ENCODE measurements at regions not wholly inside any gene's neighbourhood (a gene's known extent, or its start where the extent isn't known, plus 50 kb on each side); places are given as distances from the start of the nearest gene placed in this dataset.
A peak's percentile ranks its signal among the peaks of the same experiment; 100 is the strongest.

- Histone ChIP-seq H3K27ac (ENCODE audit: insufficient read depth, low read depth, low read length, poor library complexity, severe bottlenecking) (no peak overlapping the region), H3K9me3 (ENCODE audit: control insufficient read depth, low read length) (peaks cover 5% of the 10 kb centered on the region), H3K27me3 (ENCODE audit: control insufficient read depth, insufficient read depth, low read length, poor library complexity, severe bottlenecking) (no peaks in the 10 kb centered on the region), H3K4me1 (ENCODE audit: control insufficient read depth, insufficient read depth, low read length) (no peaks in the 10 kb centered on the region), H3K4me3 (ENCODE audit: insufficient read depth, low read depth, low read length) (no peak overlapping the region), H3K36me3 (ENCODE audit: control insufficient read depth, insufficient read depth, low read length) (peaks cover 2% of the 10 kb centered on the region)
- 89 to 94% methylated on average over 2 of the region's 2 CpGs for WGBS, 2 experiments
Observed at GRCh38 chr11:15526032-15526431, 411.3 kb downstream of the INSC start.

GRCh38 chr11:15526859-15527450 lies 412.2 kb downstream of the INSC start:
- 50% methylated on average over 1 of the region's 2 CpGs; no CpG with 5 or more reads in 1 of the 2 experiments for WGBS, 2 experiments
- Histone ChIP-seq H3K4me1 (ENCODE audit: control insufficient read depth, insufficient read depth, low read length) (no peaks in the 10 kb centered on the region), H3K4me3 (ENCODE audit: insufficient read depth, low read depth, low read length) (no peak overlapping the region), H3K36me3 (ENCODE audit: control insufficient read depth, insufficient read depth, low read length) (peaks cover 2% of the 10 kb centered on the region), H3K27ac (ENCODE audit: insufficient read depth, low read depth, low read length, poor library complexity, severe bottlenecking) (no peak overlapping the region), H3K9me3 (ENCODE audit: control insufficient read depth, low read length) (peaks cover 5% of the 10 kb centered on the region), H3K27me3 (ENCODE audit: control insufficient read depth, insufficient read depth, low read length, poor library complexity, severe bottlenecking) (no peaks in the 10 kb centered on the region)

GRCh38 chr11:15532432-15532831 lies 417.7 kb downstream of the INSC start:
- Histone ChIP-seq H3K36me3 (ENCODE audit: control insufficient read depth, insufficient read depth, low read length) (no peaks in the 10 kb centered on the region), H3K27ac (ENCODE audit: insufficient read depth, low read depth, low read length, poor library complexity, severe bottlenecking) (no peak overlapping the region), H3K27me3 (ENCODE audit: control insufficient read depth, insufficient read depth, low read length, poor library complexity, severe bottlenecking) (no peaks in the 10 kb centered on the region), H3K4me1 (ENCODE audit: control insufficient read depth, insufficient read depth, low read length) (no peaks in the 10 kb centered on the region), H3K4me3 (ENCODE audit: insufficient read depth, low read depth, low read length) (no peak overlapping the region), H3K9me3 (ENCODE audit: control insufficient read depth, low read length) (no peaks in the 10 kb centered on the region)
- 85 to 96% methylated on average over 3 of the region's 4 CpGs for WGBS, 2 experiments

DNA sequence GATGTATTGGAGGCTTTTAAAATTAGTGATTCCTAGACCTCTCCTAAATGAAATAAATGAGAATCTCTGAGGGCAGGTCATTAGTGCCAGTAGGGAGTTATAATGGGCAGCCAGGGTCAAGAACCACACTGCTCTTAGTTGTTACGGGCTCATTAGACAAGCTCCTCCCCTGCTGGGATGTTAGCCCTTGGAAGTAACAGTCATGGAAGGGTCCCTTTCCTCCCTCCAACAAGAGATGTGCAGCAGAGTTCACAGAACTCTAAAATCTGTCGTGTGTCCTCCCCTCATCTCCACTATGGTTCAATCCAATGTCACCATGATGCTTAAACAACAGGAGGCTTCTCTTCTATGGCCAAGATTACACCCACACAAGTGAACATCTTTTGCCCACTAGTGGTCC lies 419.5 kb downstream of the INSC start:
- no peak overlapping the region for H3K4me3 ChIP-seq (ENCODE audit: insufficient read depth, low read depth, low read length)
- no peaks in the 10 kb centered on the region for H3K9me3 ChIP-seq (ENCODE audit: control insufficient read depth, low read length)
- H3K36me3 ChIP-seq (ENCODE audit: control insufficient read depth, insufficient read depth, low read length): no peaks in the 10 kb centered on the region
- no peak overlapping the region for H3K27ac ChIP-seq (ENCODE audit: insufficient read depth, low read depth, low read length, poor library complexity, severe bottlenecking)
- 90 to 94% methylated on average over 2 of the region's 2 CpGs for WGBS, 2 experiments
- H3K4me1 ChIP-seq (ENCODE audit: control insufficient read depth, insufficient read depth, low read length): no peaks in the 10 kb centered on the region
- H3K27me3 ChIP-seq (ENCODE audit: control insufficient read depth, insufficient read depth, low read length, poor library complexity, severe bottlenecking): no peaks in the 10 kb centered on the region

DNA sequence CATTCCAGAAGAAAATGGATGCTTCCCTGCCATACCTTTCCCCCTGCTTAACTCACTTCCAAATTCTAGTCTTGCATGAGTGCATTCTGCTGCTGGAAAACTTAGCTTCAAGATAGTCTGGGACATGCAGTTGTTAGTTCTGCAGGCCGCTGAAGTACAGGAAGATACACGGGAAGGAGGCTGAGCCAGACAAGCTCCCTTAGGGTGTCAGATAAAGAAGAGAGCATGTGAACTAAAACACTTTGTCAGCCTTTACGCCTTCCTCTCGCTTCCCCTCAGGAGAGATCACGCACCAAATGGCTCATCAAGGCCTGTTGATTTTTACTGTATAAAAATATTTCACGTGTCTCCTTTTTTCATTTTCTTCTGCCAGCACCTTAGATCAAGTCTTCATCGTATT lies 420.7 kb downstream of the INSC start:
- H3K27ac ChIP-seq (ENCODE audit: insufficient read depth, low read depth, low read length, poor library complexity, severe bottlenecking): no peak overlapping the region
- no peaks in the 10 kb centered on the region for H3K36me3 ChIP-seq (ENCODE audit: control insufficient read depth, insufficient read depth, low read length)
- WGBS, 2 experiments: 93 to 96% methylated on average over 7 of the region's 7 CpGs
- H3K4me1 ChIP-seq (ENCODE audit: control insufficient read depth, insufficient read depth, low read length): no peaks in the 10 kb centered on the region
- H3K4me3 ChIP-seq (ENCODE audit: insufficient read depth, low read depth, low read length): no peak overlapping the region
- no peaks in the 10 kb centered on the region for H3K27me3 ChIP-seq (ENCODE audit: control insufficient read depth, insufficient read depth, low read length, poor library complexity, severe bottlenecking)
- no peaks in the 10 kb centered on the region for H3K9me3 ChIP-seq (ENCODE audit: control insufficient read depth, low read length)

DNA sequence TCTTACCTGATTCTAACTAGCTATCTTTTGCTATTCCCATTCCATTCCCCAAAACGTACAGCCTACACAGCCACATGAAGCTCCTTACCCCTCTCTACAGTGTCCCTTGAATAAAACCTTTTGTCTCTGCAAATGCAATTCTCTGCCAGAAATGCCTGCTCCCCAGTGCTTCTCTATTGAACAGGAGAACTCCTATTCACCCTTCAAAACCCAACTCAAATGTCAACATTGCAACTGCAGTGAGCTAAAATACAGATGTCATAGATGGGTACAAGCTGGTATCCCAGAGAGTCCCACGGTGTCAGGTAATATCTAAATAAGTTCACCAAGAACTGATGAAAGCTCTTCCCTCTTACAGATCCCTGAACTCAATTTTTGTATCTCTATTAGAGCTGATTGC lies 421.7 kb downstream of the INSC start:
- H3K27ac ChIP-seq (ENCODE audit: insufficient read depth, low read depth, low read length, poor library complexity, severe bottlenecking): no peak overlapping the region
- H3K27me3 ChIP-seq (ENCODE audit: control insufficient read depth, insufficient read depth, low read length, poor library complexity, severe bottlenecking): no peaks in the 10 kb centered on the region
- H3K4me3 ChIP-seq (ENCODE audit: insufficient read depth, low read depth, low read length): no peak overlapping the region
- 34 to 37% methylated on average over 2 of the region's 2 CpGs for WGBS, 2 experiments
- H3K36me3 ChIP-seq (ENCODE audit: control insufficient read depth, insufficient read depth, low read length): no peaks in the 10 kb centered on the region
- H3K9me3 ChIP-seq (ENCODE audit: control insufficient read depth, low read length): no peaks in the 10 kb centered on the region
- no peaks in the 10 kb centered on the region for H3K4me1 ChIP-seq (ENCODE audit: control insufficient read depth, insufficient read depth, low read length)

DNA sequence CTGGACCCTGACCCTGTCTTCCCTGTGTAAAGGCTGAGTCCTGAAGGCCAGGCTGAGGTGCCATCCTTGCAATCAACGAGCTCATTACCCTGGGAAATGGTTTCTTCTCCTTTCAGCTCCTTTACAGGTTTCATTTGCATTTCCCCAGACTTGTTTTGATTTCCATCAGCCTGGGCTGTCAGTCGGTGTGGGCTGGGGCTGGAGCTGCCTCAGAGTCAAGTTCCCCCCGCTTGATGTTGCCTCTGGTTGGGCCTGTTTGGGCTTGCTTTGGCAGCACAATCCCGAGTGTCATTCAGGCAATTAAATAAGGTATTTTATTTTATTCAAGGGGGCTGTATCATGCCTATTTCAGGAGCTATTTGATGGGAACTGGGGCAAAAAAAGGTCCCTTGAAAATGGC lies 424.9 kb downstream of the INSC start:
- Histone ChIP-seq H3K36me3 (ENCODE audit: control insufficient read depth, insufficient read depth, low read length) (no peaks in the 10 kb centered on the region), H3K4me3 (ENCODE audit: insufficient read depth, low read depth, low read length) (no peak overlapping the region), H3K27me3 (ENCODE audit: control insufficient read depth, insufficient read depth, low read length, poor library complexity, severe bottlenecking) (no peaks in the 10 kb centered on the region), H3K4me1 (ENCODE audit: control insufficient read depth, insufficient read depth, low read length) (no peaks in the 10 kb centered on the region), H3K9me3 (ENCODE audit: control insufficient read depth, low read length) (no peaks in the 10 kb centered on the region), H3K27ac (ENCODE audit: insufficient read depth, low read depth, low read length, poor library complexity, severe bottlenecking) (no peak overlapping the region)
- WGBS, 2 experiments: 65 to 68% methylated on average over 4 of the region's 4 CpGs

DNA sequence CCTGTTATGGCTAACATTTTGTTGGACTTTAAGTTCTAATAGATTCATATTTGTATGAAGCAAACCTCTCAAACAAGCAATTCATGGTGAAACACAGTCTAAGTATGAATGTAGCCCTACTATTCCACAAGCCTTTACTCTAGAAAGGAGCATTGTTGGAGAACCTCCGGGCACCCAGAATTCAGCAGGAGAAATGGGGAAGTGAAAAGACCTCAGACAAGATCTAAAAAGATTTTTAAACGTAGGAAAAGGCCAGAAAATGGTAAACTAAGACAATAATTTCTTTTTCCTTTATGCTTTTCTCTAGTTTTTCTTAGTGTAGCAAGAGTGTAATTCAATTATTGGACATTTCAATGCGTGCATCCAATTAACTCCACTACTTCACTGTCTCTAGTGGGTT lies 426.4 kb downstream of the INSC start:
- WGBS, 2 experiments: 94 to 100% methylated on average over 2 to 3 of the region's 3 CpGs
- Histone ChIP-seq H3K4me1 (ENCODE audit: control insufficient read depth, insufficient read depth, low read length) (no peaks in the 10 kb centered on the region), H3K4me3 (ENCODE audit: insufficient read depth, low read depth, low read length) (no peak overlapping the region), H3K27me3 (ENCODE audit: control insufficient read depth, insufficient read depth, low read length, poor library complexity, severe bottlenecking) (no peaks in the 10 kb centered on the region), H3K27ac (ENCODE audit: insufficient read depth, low read depth, low read length, poor library complexity, severe bottlenecking) (no peak overlapping the region), H3K9me3 (ENCODE audit: control insufficient read depth, low read length) (no peaks in the 10 kb centered on the region), H3K36me3 (ENCODE audit: control insufficient read depth, insufficient read depth, low read length) (no peaks in the 10 kb centered on the region)

DNA sequence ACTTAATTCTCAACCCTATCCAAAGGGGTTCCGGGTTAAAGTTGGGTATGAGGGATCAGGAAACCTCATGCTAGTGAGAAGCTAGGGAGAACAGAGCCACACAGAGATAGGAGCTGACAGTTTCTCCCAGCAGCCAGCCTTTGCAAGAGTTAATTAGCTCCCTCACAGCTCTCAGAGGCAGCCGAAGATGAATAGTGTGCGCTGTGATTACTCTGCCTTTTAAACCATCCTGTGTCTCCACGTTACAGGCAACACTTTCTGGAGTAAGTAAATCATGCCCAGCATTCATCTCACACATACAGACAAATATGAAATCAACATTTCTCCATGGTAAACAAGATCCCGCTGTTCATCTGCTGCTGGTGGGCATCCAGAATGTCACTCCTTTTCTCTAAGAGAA lies 429.6 kb downstream of the INSC start:
- Histone ChIP-seq H3K27ac (ENCODE audit: insufficient read depth, low read depth, low read length, poor library complexity, severe bottlenecking) (no peak overlapping the region), H3K27me3 (ENCODE audit: control insufficient read depth, insufficient read depth, low read length, poor library complexity, severe bottlenecking) (no peaks in the 10 kb centered on the region), H3K9me3 (ENCODE audit: control insufficient read depth, low read length) (no peaks in the 10 kb centered on the region), H3K36me3 (ENCODE audit: control insufficient read depth, insufficient read depth, low read length) (no peaks in the 10 kb centered on the region), H3K4me1 (ENCODE audit: control insufficient read depth, insufficient read depth, low read length) (no peaks in the 10 kb centered on the region), H3K4me3 (ENCODE audit: insufficient read depth, low read depth, low read length) (no peak overlapping the region)
- WGBS, 2 experiments: 75 to 78% methylated on average over 5 of the region's 5 CpGs

- WGBS, 2 experiments: 21 to 24% methylated on average over 3 of the region's 3 CpGs
- Histone ChIP-seq H3K4me3 (ENCODE audit: insufficient read depth, low read depth, low read length) (no peak overlapping the region), H3K9me3 (ENCODE audit: control insufficient read depth, low read length) (no peaks in the 10 kb centered on the region), H3K27me3 (ENCODE audit: control insufficient read depth, insufficient read depth, low read length, poor library complexity, severe bottlenecking) (no peaks in the 10 kb centered on the region), H3K4me1 (ENCODE audit: control insufficient read depth, insufficient read depth, low read length) (peaks cover 7% of the 10 kb centered on the region), H3K27ac (ENCODE audit: insufficient read depth, low read depth, low read length, poor library complexity, severe bottlenecking) (peak overlapping the region; percentile 66), H3K36me3 (ENCODE audit: control insufficient read depth, insufficient read depth, low read length) (no peaks in the 10 kb centered on the region)
Observed at GRCh38 chr11:15547685-15548084, 433.0 kb downstream of the INSC start.

All from ectodermal cell (in vitro differentiated cells).